GM21526 (cell line): ENCODE measurements at regions not wholly inside any gene's neighbourhood (a gene's known extent, or its start where the extent isn't known, plus 50 kb on each side); places are given as distances from the start of the nearest gene placed in this dataset.
"Not testable (repeated sequence)": the region's sequence is repeated elsewhere in the genome, so short reads cannot be mapped to it uniquely, and the experiment has no call there.

Source experiments
- ATAC-seq: cut with Tn5 transposase; IDR thresholded peaks from one replicate; pipeline ENCODE4 v1.9.1; 2021; ENCODE audit warnings: moderate library complexity; ENCODE audit not compliant: unreplicated experiment, low FRiP score

GRCh38 chr16:80263848-80264694, 276.7 kb upstream of the DYNLRB2 start:
- no peak for ATAC-seq

GRCh38 chr16:80263181-80263823, 277.5 kb upstream of the DYNLRB2 start:
- ATAC-seq, result no peak

GRCh38 chr16:80260906-80261311, 279.9 kb upstream of the DYNLRB2 start:
- ATAC-seq, result no peak

GRCh38 chr16:80259290-80259805, 281.4 kb upstream of the DYNLRB2 start:
- ATAC-seq, result no peak

GRCh38 chr16:80258407-80258806, 282.4 kb upstream of the DYNLRB2 start:
- no peak for ATAC-seq

- ATAC-seq, result no peak
Observed at GRCh38 chr16:80254970-80255369, 285.8 kb upstream of the DYNLRB2 start.

- ATAC-seq, result no peak
Observed at GRCh38 chr16:80253741-80254140, 287.1 kb upstream of the DYNLRB2 start.

GRCh38 chr16:80250381-80250780, 290.4 kb upstream of the DYNLRB2 start:
- ATAC-seq, result no peak

- not testable (repeated sequence) for ATAC-seq
Observed at GRCh38 chr16:80243303-80243702, 297.5 kb upstream of the DYNLRB2 start.

GRCh38 chr16:80242279-80242678, 298.5 kb upstream of the DYNLRB2 start:
- not testable (repeated sequence) for ATAC-seq

- ATAC-seq, result no peak
Observed at GRCh38 chr16:80233097-80233835, 307.5 kb upstream of the DYNLRB2 start.

GRCh38 chr16:80231888-80232287, 308.9 kb upstream of the DYNLRB2 start:
- ATAC-seq, result peak; percentile 77

- no peak for ATAC-seq
Observed at GRCh38 chr16:80231121-80231520, 309.7 kb upstream of the DYNLRB2 start.

GRCh38 chr16:80230328-80231120, 310.3 kb upstream of the DYNLRB2 start:
- no peak for ATAC-seq

GRCh38 chr16:80226499-80226898, 314.3 kb upstream of the DYNLRB2 start:
- no peak for ATAC-seq

- ATAC-seq, result no peak
Observed at GRCh38 chr16:80210787-80211186, 330.0 kb upstream of the DYNLRB2 start.

GRCh38 chr16:80208743-80209142, 332.1 kb upstream of the DYNLRB2 start:
- no peak for ATAC-seq

GRCh38 chr16:80208015-80208414, 332.8 kb upstream of the DYNLRB2 start:
- no peak for ATAC-seq

- no peak for ATAC-seq
Observed at GRCh38 chr16:80203821-80204220, 337.0 kb upstream of the DYNLRB2 start.

GRCh38 chr16:80202831-80203413, 337.9 kb upstream of the DYNLRB2 start:
- ATAC-seq, result no peak
